DMS53 (cell line): ENCODE measurements at regions not wholly inside any gene's neighbourhood (a gene's known extent, or its start where the extent isn't known, plus 50 kb on each side); places are given as distances from the start of the nearest gene placed in this dataset.

Experiments used
- DNase-seq: peaks from one replicate; lab custom pipeline; 2025; lab: John Stamatoyannopoulos, UW

DNA sequence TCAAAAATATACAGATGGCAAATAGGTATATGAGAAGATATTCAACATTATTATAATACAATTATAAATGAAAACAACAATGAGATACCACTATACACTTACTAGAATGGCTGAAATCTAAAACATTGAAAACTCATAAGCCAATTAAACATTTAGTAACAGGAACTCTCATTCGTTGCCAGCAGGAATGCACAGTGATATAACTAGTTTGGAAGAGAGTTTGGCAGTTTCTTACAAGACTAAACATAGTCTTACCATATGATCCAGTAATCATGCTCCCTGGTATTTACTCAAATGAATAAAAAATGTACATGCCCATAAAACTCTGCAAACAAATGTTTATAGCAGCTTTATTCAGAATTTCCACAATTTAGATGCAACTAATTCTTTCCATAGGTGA is 476.2 kb upstream of the COBL start:
- no peak for DNase-seq

DNA sequence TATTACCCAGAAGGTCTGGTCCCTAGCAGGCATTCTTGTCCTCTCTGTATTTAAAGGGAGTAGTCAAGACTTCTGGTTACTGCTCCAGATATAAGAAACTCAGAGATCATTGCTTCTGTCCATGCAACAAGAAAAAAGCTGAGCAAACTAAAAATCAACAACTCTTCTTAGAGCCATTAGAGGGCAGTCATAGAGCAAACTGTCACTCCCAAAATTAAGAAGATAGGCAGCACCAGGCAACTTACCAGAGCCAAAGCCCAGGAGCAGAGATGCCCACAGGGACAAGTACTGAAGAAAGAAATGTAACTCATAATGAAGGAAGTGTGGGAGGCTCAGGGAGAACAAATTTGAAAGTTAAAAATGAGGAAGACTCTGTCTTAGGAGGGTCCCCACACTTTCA is 472.9 kb upstream of the COBL start:
- peak; percentile 48 for DNase-seq

DNA sequence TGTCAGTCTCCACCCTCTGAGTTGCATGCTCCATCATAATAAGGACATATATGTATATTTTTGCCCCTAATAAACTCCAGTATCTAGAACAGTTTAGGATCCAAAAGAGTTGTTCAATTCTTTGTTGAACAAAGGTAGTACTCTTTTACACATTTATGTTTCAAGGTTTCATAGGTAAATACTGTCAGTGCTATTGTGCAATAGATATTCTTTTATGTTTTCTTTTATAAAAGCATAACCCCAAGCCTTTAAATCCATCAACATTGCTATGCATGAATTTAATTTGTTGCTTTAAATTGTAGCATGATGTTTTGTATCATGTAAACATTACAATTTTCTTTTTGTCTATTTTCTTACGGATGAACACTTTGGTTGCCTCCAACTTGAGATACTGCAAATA is 469.7 kb upstream of the COBL start:
- no peak for DNase-seq

DNA sequence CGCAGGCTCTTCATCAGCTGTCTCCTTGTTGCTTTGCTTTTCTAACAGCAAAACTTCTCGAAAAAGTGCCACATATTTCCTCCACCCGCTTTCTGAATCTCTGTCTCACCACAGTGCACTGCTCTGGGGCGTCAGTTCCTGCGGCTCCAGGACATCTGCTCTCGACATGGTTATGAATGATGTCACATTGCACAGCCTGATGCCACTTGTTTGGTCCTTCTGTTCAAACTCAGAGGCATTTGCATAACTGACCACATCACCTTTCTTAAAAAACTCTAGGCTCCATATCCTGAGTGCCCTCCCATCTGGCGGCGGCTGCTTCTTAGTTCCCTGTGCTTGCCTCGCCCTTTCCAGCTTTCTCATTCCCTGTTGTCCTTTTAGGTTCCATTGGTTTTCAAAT is 469.3 kb upstream of the COBL start:
- peak; percentile 11 for DNase-seq

DNA sequence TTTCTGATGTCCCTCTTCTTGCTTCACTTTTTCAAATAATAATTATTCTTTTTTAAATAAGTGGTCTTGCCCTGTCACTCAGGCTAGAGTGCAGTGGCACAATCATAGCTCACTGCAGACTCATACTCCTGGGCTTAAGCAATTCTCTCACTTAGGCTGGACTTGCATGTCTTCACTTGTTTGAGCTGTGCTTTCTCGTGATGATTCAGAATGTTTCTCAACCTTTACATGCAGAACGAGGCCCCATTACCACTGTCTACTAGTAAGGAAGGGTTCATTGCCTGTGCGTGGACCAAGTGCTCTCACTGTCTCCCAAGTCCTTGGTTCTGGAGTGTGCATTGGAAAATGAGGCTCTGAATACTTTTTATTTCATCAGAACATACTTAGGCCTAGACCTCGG is 468.6 kb upstream of the COBL start:
- DNase-seq: no peak

DNA sequence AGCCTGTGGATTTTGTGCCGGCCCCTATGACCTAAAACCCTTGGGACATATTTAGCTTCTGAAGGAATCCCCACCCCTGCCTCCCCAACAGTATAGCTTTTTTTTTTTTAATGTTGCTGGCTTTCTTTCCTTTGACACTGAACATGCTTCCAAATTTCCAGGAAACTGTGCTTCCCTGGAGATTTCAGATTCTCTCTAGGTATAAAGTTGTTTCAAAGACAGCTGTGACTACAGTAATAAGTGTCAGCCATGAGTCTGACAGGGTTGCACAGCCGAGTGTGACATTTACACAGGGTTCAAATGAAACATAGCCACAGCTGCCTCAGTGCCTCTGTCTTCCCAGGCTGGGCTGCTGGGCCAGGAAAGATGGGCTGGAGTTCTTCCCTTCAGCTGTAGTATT is 466.6 kb upstream of the COBL start:
- no peak for DNase-seq

DNA sequence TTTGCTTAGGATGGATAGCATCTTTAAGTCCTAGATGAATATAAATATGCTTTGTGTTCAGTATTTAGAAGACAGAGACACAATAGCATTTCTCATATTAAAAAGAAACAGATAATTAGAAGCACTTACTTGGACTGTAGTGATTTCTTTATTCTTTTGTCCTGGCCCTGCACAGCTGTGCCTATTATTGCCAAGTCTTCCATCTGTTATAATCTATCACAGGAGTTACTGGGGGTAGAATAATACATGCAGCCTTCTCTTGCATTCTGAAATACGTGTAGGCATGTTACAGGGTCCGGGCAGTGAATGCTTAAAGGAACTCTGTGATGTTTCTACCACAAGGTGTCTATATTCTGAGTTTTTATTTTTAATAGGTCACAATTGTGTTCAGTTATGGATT is 461.5 kb upstream of the COBL start:
- DNase-seq: no peak

DNA sequence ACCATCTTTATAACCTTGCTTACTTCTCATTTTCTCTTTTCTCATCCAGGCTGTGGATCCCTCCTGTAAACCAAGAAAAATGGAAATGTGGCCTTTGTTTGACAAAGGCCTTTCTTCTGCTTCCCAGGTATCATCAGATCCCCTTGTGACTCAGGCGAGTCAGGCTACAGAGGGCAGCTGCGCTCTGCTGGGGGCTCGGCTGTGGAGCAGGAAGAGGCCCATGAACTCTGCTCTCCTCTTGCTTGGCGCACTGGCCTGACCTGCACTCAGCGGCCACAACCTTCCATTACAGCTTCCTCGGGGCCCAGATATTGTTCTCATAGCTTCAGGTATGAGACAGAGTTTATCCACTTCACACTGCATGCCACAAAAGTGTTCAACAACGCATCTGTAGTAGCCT is 457.6 kb upstream of the COBL start:
- DNase-seq: no peak

DNA sequence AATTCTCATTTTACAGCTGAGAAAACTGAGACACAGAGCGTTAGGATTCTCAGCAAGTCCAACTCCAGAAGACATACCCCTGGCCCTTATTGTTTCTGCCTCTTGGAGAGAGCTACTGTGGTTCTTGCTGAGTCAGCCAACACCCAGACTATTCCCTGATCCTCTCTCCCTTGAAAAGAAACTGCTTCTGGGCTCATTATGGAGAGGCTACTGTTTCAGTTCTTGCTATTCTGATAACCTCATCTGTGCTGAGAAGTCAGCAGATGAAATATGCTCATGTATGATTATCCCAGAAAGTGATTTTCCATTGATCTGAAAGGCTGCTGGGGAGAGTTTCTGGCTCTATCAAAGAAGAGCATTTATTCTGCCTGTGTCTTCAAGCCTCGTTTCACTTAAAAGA is 455.6 kb upstream of the COBL start:
- no peak for DNase-seq

DNA sequence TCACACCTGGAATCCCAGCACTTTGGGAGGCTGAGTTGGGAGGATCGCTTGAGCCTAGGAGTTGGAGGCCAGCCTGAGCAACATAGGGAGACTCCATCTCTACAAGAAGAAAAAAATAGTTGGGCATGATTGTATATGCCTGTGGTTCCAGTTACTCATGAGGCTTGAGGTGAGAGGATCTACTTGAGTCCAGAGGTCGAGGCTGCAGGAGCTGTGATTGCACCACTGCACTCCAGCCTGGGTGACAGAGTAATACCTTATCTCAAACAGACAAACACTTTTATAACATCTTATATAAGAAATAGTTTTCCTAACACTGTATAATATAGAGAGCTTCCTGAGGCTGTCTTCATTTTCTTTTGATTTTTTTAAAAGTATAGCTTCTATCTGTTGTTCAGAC is 448.4 kb upstream of the COBL start:
- no peak for DNase-seq

DNA sequence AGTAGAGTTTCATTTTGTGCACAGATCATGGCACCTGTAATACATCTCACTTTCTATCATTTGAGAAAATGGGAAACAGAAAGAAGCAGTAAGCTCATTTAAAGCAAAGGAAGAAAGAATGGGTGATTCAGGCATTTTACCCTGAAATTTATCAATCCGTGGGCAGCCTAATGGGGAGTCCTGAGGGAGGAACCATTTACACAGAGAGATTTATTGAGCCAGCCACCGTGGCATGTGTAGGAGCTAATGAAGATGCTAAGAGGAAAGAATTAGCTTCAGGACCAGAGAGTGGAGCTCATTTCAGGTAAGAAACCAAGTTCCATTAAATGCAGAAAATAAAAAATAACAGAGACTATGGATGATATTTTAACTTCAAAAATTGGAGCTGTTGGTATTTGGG is 443.4 kb upstream of the COBL start:
- DNase-seq: no peak

DNA sequence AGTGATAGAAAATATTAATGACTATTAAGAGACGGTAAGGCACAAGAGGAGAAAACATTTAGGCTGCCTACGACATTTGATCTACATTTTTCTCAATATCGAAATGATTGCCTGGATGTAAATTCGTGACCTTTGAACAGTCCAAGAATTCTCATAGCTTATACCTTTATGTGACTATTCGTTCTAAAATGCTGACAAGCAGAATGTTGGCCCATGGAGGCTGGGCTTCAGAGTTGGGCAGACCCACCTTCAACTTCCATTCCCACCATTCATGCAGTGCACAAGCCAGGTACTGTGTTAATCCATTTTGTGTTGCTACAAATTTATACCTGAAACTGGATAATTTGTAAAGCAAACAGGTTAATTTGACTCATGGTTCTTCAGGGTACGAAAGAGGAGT is 441.4 kb upstream of the COBL start:
- no peak for DNase-seq

DNA sequence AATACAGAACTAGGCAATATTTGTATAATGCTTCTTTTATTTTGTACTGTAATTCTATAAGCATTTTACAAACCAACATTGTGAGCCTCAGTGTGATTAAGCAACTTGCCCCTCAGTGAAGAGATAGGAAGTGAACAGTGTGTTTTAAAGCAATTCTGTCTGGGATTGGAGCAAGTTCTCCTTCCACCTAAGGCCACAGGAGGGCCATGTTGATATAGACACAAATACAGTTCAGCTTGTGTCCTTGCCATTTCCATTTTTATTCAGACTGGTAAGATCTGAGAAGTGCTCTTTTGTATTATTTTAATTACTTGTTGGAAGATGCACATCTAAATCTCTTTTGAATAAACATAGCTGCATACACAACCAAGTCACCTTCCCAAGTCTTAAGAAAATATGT is 416.3 kb upstream of the COBL start:
- peak; percentile 52 for DNase-seq

DNA sequence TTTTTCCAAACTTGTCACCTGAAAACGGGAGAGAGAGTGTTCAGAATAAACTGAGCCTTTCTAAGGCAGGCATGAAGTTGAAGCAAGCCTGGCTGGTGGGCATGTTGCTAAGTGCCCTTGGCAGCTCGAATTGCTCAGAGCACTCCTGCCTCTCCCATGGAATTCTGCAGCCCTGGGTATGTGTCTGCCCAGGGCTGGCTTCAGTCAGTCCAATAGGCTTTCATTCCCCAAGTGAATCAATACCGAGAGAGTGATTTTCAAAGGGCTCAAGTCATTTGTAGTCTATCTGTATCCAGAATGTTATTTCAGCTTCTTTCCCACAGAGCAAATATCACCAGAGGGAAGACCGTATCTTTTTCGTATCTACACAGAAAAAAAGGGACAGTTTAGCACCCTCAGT is 415.5 kb upstream of the COBL start:
- DNase-seq: no peak

DNA sequence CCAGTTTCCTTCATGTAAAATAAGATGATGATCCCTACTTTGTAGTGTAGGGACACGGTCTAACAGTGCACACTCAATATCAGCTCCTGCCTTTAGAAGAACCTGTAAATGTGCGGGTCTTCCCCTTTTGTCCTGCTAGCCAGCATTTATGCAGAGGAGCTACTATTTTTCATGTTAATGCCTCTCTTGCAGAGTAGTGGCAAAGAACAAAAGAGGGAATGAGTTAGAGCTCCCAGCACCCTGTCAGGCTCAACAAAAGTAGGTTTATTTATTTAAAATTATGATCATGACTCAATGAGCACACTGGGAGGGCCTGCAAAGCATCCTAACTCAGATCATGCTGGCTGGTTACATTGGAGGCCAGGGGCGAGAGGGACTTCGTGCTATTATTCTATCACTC is 414.5 kb upstream of the COBL start:
- DNase-seq: no peak

DNA sequence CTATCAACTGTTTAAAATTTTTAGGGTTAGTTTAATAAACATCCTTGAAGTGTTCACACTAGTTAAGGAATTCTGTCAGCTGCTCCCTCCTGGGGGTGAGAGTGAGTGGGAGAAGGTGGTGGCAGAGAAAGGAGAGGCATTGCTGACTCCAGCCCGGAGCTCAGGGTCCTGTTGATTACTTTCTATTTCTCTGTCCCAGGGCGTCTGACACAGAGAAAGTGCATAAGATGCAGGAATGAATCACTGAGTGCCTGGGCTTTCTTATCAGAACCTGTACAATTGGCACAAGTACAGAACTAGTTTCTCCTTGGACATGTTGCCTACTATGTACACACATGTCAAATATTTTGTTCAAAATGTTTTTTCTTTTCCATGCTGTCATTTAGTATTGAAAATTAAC is 410.8 kb upstream of the COBL start:
- DNase-seq: no peak

DNA sequence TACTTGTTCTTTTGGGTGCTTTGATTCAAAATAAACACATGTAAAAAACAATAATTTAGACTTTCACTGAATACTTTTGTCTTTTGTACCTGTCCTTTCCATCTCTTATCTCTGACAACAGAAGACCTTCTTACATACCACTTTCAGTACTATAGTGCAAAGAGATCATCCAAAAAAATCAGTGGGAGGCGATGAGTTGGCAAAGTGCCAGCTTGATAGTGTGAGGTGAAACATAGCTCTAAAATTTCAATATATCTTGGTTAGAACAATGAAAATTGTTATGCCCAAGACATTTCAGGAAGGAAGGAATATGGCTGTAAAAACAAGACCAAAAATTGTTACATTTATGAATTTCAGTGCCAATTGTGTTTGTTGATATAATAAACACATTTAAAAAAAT is 390.2 kb upstream of the COBL start:
- no peak for DNase-seq

DNA sequence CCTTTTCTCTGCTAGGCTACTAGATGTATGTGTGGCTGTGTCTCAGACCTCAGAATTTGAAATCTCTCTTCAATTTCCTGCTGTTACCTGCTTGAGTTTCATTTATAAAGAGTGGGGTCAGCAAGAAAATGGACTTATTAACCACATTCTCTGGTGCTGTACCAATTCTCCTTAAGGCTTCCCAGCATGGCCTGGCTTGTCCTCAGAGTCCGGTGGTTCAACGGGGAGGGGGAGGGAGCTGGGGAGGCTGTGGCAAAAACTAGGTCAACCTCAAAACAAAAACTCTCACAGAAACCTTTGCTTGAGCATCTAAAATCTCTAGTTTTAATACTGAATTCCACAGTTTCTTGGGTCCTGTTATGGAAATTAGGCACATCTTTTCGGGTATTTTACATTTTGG is 389.1 kb upstream of the COBL start:
- DNase-seq: no peak

DNA sequence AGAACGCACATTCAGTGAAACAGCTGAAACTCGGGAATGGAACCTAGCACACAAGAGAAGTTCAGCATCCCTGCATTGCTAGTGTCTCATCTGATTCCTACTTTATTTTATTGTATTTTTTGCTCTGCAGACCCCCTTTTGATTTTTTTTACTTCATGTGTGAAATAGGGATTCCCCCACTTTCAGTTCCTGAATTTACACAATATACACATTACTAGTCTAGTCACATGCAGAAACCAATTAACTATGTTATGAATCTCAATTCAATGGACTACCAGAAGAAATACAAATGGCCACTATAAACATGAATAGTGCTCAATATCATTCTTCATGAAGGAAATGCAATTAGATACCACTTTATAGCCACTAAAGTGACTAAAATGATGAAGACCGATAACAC is 386.1 kb upstream of the COBL start:
- DNase-seq: no peak

DNA sequence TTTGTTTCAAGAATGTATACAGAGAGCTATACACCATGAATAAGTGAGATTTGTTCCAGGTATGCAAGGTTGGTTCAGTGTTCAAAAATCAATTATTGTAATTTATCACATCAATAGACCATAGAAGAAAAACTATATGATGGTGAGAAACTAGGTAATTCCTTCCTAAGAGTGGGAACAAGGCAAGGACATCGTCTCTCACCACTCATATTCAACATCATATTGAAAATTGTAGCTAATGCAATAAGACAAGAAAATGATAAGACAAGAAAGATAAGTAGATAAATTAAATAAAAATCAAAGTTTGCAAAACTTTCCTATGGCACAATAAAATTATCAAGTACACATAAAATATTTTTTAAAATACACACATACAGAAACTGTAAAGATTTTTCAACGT is 385.3 kb upstream of the COBL start:
- DNase-seq: no peak

DNA sequence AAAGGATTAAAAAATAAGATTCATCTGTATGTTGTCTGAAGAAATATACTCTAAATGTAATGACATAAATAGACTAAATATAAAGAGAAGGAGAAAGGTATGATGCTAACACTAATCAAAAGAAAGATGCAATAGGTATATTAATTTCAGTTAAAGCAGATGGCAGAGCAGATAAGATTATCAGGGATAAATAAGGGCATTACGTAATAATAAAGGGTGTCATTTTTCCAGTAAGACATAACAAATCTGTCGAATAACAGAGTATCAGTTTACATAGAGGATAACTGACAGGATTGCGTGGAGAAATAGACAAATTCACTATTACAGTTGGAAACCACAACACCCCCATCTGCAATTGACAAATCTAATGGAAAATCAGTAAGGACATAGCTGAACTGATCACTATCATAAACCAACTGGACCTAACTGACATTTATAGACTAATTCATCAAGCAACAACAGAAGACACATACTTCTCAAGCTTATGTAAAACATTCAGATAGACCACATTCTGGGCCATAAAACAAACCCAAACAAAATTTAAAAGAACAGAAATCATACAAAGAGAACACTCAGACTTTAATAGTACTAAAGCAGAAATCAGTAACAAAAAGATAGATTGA is 384.1 kb upstream of the COBL start:
- DNase-seq: no peak

DNA sequence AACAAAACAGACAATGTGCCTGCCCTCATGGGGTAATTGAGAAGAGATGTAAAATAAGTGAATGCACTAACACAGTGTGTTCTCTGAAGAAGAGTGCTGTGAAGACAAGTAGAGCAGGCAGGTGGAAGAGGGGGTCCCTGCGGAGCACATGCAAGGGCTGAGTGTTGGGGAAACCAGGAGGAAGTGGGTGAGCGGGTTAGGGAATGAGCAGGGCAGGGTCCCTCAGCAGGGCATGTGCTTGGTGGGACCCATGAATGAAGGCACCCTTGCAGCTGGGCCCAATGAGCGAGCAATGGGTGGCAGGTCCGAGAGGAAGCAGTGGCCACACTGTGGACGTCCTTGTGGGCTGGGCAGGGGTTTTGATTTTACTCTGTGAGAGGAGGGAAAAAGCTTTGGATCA is 376.6 kb upstream of the COBL start:
- DNase-seq: no peak

DNA sequence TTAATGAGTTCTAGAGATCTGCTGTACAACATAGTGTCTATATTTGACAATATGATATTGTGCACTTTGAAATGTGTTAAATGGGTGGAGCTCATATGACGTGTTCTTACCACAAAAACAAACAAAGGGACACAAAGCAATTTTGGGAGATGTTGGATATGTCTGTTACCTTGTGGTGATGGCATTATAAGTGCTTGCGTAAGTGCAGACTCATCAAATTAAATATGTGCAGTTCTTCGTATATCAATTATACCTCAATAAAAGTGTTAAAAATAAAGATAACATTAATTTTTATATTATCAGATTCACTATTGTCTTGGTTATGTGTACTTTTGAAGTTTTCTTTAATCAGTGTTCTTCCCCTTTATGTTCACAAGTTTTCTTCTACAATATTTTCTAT is 372.9 kb upstream of the COBL start:
- no peak for DNase-seq

DNA sequence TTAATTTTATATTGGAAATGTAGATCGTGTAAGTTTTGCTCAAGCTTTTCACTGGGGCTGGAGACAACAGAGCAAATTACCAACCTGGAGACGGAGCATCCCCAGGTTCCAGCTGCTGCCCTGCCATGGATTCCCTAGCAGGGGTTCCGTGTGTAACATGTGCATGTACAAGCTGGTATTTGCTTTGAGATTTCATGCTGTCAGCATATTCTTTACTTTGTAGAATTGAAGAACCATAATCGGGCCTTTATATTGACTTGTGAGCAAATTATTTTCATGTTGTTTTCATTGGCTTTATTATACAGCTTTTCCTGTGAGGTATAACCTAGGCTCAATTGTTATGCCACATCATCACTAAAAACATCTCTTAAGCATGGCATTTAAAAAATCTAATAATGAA is 369.2 kb upstream of the COBL start:
- no peak for DNase-seq
